Omental fat pad (tissue), 3 donors: ENCODE measurements at regions not wholly inside any gene's neighbourhood (a gene's known extent, or its start where the extent isn't known, plus 50 kb on each side); places are given as distances from the start of the nearest gene placed in this dataset.

Experiments used
- ATAC-seq: fragments of 150-250 bp; one replicate; pipeline ENCODE4 v1.9.1; 2016; ENCODE audit warnings: mild to moderate bottlenecking, moderate library complexity; ENCODE audit not compliant: low FRiP score
- DNase-seq: peaks from one replicate; pipeline ENCODE4 v3.0.0-alpha.2; 2019; ENCODE audit warnings: low spot score
- TF ChIP-seq, protein P1 (sequence below), 3 donors: fragments of 450-650 bp; IDR thresholded peaks; one replicate each; pipeline ENCODE4 v1.5.1; 2016 to 2017; ENCODE audit warnings: antibody characterized with exemption in 3 of 3, mild to moderate bottlenecking in 3 of 3, moderate library complexity in 2 of 3

DNA sequence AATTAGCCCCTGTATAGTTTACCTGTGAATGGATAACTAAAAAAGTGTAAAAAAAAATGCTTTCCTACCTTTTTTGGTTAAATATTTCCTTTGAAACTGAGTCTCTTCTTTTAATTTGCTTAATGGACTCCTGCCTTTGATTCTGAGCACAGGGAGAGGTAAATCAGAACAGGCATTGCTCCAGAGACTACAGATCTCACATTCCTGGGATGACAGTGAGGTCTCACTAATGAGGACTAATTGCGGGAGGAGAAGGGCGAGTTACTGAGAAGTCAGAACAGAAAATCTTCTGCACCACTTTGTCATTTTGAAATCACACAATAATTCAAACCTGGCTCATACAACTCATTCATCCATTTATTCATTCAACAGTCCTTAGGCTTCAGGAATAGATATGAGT, 437.0 kb upstream of the ASIC2 start:
- TF ChIP-seq, protein P1, sequence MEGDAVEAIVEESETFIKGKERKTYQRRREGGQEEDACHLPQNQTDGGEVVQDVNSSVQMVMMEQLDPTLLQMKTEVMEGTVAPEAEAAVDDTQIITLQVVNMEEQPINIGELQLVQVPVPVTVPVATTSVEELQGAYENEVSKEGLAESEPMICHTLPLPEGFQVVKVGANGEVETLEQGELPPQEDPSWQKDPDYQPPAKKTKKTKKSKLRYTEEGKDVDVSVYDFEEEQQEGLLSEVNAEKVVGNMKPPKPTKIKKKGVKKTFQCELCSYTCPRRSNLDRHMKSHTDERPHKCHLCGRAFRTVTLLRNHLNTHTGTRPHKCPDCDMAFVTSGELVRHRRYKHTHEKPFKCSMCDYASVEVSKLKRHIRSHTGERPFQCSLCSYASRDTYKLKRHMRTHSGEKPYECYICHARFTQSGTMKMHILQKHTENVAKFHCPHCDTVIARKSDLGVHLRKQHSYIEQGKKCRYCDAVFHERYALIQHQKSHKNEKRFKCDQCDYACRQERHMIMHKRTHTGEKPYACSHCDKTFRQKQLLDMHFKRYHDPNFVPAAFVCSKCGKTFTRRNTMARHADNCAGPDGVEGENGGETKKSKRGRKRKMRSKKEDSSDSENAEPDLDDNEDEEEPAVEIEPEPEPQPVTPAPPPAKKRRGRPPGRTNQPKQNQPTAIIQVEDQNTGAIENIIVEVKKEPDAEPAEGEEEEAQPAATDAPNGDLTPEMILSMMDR (IDR thresholded peaks at IDR 0.05) = no peak
- ATAC-seq (no peak), DNase-seq (no peak)

DNA sequence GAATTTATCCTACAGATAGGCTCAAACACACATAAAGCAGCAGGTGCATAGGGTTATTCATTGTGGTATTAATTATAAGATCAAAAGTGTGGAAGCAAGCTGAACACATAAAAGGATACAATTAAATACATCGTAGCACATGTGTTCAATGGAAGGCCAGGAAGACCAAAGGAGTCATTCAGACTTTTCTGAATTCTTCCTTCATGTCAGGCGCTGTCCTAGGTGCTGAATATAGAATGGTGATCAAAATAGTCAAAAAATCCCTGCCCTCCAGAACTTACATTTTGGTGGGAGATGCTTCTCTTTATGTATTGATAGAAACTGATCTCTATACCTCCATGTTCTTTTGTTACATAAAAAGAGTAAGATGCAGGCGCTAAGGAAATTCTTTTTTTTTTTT, 439.0 kb upstream of the ASIC2 start:
- DNase-seq (no peak), ATAC-seq (no peak)
- TF ChIP-seq, protein P1 (IDR thresholded peaks at IDR 0.05) = no peak

DNA sequence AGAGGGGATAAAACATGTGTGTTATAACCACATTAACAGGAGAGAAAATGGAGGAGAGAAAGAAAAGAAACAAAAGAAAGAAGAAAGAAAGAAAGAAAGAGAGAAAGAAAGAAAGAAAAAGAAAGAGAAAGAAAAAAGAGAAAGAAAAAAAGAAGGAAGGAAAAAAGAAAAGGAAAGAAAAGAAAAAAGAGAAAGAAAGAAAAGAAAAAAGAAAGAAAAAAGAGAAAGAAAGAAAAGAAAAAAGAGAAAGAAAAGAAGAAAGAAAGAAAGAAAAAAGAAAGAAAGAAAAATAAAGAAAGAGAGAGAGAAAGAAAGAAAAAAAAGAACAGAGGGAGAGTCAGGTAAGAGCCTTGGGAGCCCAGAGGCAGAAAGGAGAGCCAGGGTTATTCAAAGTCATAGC, 446.6 kb upstream of the ASIC2 start:
- ATAC-seq = no peak
- no peak for DNase-seq
- TF ChIP-seq, protein P1 (IDR thresholded peaks at IDR 0.05) = no peak

DNA sequence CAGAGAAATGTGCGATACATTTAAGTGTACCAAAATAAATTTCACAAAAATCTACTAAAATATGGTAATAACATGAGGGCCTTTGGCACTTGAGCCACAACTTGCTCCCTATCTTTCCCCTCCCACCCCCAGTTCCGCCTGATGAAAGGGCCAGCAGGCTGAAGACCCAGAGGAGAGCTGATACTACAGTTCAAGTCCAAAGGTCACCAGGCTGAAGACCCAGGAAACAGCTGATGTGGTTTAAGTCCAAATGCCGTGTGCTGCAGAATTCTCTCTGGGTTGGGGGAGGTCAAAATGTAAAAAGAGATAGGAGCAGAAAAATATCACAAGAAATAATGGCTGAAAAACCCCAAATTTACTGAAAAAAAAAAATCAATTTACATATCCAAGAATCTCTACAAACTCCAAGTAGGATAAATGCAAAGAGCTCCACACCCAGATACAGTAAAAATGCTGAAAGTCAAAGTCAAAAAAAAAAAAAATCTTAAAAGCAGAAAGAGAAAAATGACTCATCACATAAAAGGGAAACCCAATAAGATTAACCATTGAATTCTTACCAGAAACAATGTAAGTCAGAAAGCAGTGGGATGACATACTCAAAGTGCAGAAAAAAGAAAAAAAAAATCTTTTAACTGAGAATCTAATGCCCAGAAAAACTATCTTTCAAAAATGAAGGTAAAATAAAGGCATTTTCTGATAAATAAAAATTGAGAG, 452.1 kb upstream of the ASIC2 start:
- TF ChIP-seq, protein P1 (IDR thresholded peaks at IDR 0.05) = no peak
- no peak for ATAC-seq
- DNase-seq = no peak

DNA sequence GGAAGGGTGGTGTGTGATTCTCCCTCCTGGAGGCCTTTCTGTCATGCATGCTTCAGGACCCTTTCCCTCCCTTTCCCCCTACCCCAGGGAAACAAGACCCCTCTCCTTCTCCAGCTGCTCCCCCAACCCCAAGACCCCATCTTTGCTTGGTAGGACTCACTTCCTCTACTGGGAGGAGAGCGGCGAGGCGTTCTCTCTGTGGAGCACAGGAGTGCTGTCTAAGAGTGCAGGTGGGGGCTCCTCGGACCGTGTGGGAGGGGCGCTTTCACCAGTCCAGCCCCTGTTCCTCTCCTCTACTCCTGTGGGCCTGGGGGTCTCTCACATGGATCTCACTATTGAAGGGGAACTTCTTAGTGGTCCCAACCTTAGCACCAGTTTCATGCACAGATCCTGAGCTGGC, 456.1 kb upstream of the ASIC2 start:
- TF ChIP-seq, protein P1 (IDR thresholded peaks at IDR 0.05) = no peak
- no peak for ATAC-seq

DNA sequence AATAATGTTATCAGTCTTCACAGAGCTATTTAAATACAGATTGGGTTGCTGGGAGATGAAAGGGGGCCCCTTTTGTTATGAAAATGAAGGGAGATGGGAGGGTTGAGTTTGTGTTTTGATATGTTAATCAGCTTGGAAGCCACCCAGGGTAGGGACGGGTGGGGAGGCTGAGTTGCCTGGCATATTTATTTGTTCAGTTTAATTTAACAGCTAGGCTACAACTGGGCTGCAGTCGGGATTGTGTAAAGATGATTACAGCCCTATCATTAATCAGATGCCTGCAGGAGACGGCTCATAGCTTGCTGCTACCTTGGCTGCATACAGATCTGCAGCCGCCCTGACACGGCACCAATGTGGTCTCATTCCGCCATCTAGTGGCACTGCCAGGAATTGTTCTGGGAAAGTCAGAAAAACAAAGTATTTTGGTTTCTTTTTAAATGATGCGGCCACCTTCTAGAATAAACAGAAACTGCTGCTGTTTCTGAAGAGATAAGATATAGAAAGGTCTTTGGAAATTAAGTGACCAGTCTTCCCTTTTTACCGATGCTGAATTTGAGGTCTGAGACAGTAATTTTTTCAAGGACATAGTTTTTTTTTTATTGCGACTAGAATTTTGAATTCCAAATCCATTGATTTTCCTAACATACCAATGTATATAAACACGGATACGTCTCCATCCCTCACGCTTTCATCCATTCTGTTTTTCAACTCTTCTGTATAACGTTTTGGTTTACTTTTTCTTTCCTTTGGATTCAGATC, 458.0 kb upstream of the ASIC2 start:
- TF ChIP-seq, protein P1 (IDR thresholded peaks at IDR 0.05) = peak in 1 of 3 donors; percentile 20

More for the DNA sequence above, 456.1 kb upstream of the ASIC2 start:
- DNase-seq = no peak

DNA sequence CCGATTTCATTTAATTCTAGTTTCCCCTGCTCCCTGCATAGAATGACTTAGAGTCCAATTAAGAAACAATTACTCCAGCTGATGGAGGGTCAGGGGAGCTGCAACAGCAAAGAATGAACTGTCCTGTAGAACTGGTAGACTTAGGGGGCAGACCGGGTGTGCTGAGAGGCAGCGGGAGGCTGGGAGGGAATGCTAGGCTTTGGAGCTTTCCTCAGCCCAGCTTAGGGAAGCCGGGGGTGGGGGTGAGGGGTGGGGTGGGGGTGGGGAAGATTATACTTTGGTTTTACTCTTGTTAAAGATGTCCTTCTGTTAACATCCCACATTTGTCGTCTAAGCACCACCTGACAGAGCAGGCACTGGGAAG, 458.6 kb upstream of the ASIC2 start:
- no peak for ATAC-seq
- no peak for DNase-seq
- TF ChIP-seq, protein P1 (IDR thresholded peaks at IDR 0.05) = no peak

More for the DNA sequence above, 458.0 kb upstream of the ASIC2 start:
- peak; percentile 88 for ATAC-seq
- DNase-seq = peak; percentile 65
